GM12875 (cell line): ENCODE measurements at regions not wholly inside any gene's neighbourhood (a gene's known extent, or its start where the extent isn't known, plus 50 kb on each side); places are given as distances from the start of the nearest gene placed in this dataset.
A peak's percentile ranks its signal among the peaks of the same experiment; 100 is the strongest.

Source experiments
- H3K4me3 ChIP-seq: one replicate; pipeline ENCODE4 v1.5.1; 2011; ENCODE audit warnings: low read depth, low read length, control low read depth
- TF ChIP-seq, protein P1 (sequence below): IDR thresholded peaks from 2 replicates; pipeline ENCODE4 v1.5.1; 2011; ENCODE audit warnings: low read depth, mild to moderate bottlenecking, control low read depth, inconsistent platforms, low read length, moderate library complexity, borderline replicate concordance; ENCODE audit not compliant: insufficient read depth

DNA sequence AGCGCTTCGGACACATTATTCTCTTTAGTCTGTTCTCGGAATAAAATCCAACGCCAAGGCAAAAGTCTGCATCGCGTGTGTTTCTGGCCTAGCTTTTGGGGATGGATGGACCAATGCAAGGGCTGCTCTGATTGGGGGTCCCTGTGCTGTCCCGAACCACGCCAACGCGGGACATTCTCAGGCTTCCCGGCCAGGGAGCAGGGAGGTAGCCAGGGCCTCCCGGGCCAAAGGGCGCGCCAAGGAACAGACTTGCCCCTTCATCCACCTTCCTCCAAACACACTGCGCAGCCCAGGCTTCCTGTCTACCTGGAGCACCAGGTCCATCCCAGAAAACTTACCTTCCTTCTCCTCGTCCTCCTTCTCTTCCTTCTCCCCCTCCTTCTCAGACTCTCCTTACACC lies 113.0 kb upstream of the SELENOP start:
- TF ChIP-seq, protein P1, sequence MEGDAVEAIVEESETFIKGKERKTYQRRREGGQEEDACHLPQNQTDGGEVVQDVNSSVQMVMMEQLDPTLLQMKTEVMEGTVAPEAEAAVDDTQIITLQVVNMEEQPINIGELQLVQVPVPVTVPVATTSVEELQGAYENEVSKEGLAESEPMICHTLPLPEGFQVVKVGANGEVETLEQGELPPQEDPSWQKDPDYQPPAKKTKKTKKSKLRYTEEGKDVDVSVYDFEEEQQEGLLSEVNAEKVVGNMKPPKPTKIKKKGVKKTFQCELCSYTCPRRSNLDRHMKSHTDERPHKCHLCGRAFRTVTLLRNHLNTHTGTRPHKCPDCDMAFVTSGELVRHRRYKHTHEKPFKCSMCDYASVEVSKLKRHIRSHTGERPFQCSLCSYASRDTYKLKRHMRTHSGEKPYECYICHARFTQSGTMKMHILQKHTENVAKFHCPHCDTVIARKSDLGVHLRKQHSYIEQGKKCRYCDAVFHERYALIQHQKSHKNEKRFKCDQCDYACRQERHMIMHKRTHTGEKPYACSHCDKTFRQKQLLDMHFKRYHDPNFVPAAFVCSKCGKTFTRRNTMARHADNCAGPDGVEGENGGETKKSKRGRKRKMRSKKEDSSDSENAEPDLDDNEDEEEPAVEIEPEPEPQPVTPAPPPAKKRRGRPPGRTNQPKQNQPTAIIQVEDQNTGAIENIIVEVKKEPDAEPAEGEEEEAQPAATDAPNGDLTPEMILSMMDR, result no peak
- no peak overlapping the region for H3K4me3 ChIP-seq

DNA sequence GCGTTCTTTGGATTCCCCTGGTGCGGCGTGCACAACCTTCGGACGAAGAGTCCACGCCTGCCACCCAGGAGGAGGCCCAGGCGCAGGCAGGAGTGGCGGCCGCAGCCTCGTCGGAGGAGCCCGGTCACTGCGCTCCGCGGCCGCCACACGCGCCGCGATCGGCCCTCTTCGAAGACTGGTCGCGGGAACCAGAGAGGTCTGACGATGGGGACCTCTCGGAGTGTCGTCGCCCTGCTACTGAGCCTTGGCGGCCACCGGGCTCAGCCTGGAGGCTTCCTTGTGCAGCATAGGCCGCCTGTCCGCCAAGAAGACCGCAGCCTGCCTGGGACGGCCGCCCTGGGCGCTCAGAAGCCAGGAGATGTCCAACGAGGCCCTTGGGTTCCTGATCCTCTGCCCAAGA lies 112.5 kb upstream of the SELENOP start:
- TF ChIP-seq, protein P1, result no peak
- H3K4me3 ChIP-seq, result no peak overlapping the region

DNA sequence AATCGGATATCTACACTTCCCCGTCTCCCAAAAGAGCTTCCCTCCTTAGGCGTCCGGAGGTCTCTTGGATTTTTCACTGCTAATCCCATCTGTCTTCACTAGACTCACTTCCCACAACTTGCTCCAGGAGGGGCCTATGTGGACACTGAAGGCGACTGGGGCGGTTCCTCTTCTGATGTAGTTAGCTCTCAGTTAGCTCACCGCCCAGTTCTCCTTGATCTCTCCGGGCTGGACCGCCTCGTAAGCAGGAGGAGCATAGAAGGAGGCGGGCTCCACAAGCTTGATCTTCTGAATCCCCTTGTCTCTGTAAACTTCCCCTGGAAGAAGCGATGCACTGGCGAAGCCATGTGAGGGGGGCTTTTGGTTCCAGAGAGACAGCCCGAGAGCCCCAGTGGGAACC lies 112.0 kb upstream of the SELENOP start:
- TF ChIP-seq, protein P1, result no peak
- no peak overlapping the region for H3K4me3 ChIP-seq

DNA sequence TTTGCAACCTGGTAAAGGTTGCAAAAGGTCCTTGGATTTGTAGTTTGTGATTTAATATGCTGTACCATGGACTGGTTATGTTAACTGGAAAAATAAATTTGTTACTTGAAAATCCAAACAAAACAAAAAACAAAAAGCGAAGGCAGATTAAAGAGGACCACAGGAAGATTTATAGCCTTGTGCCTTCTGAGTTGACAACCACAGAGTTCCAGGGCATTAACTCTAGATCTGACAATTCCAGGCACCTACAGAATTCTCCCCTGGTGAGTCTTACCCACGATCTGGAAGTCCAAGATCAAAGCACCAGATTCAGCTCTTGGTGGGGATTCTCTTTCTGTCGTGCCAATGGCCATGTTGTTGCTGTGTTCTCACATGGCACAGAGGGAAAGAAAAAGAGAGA lies 107.9 kb upstream of the SELENOP start:
- H3K4me3 ChIP-seq, result no peak overlapping the region
- TF ChIP-seq, protein P1, result no peak

DNA sequence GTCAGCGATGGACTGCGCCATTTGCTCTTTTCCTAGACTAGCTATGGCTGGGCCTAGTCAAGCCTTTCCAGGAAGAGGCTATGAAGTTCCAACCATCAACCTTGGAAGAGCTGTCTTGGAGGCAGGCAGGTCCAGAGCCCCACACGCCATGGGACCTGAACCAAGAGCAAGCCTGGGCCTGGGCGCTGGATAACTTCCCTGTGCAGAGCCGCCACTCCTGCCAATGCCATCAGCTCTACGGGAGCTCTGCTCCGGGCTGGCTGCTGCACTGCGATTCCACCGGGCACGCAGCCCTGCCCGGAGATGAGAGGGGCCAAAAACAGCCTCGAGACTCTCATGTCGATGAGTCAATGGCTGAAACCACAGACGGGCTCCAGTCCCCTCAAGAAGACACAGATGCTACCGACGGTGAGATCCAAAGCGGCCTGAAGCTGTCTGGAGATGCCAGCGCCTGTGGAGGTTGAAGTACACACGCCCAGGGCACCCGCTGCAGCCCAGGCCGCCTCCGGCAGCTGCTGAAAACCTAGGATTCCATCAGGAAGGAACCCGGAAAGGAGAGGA lies 103.7 kb upstream of the SELENOP start:
- no peak overlapping the region for H3K4me3 ChIP-seq
- TF ChIP-seq, protein P1, result no peak

DNA sequence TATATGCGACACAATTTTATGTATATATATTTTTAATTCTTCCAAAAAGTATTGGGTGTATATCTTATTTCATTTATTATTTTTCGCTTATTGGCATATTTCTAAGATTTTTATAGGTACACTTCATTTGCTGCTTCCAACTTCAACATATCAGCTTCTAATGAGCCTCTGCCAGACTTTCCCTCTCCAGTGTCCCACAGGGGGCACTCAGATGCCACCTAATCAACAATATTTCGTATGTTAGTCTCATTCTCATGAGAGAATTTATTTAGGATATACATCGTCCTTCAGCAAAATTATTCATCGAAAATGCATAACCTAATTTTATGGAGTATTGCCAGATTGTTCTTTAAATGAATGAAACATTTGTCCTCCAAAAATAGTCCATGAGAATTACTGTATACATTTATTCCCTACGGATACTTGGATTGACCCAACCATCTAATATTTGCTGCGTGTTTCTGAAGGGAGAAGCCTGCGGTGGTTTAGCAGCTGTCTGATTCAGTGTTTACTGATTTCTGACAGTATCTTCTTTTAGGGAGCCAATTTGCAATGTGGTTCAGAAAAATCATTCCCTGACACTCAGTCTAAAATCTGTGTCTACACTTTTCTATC lies 100.6 kb upstream of the SELENOP start:
- TF ChIP-seq, protein P1, result peak; percentile 27; the same call in 1 of the 2 replicates
- no peak overlapping the region for H3K4me3 ChIP-seq

DNA sequence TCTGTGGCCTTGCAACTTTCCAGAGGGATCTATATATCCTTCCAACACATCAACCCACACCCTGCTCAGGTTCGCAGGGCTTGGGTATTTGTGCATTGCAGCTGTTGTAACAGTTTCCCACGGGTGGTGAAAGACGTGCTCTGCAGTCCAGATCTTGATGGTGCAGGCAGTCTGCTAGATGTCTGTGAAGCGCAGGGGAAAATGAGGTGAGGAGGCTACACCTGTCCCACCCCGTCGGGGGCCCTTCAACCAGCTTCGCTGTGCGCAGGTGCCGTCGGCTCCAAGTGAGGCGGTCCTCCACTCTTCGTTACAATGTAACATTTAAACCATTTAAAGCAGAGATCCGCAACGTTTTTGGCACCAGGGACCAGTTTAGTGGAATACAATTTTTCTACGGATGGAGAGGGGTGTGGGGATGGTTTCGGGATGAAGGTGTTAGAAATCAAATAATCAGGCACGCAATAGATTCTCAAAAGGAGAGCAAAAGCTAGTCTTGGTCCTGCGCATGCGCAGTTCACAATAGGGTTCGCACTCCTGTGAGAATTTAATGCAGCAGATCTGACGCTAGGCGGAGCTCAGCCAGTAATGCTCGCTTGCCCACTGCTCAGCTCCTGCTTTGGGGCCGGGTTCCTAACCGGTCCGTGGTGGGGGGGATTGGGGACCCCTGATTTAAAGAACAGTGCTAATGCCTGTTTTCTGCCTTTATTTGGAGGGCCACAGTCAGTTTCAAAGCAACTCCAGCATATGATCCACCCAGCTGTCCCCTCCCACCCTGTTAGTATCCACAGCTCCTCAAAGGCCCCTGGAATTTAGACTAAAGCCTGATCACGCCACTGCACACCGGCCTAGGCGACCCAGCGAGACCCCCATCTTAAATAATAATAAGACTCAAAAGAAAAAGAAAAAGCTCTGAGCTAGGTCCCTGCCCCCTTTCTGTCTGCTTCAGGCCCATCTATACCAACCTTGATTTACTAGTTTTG lies 97.1 kb upstream of the SELENOP start:
- TF ChIP-seq, protein P1, result peak; percentile 69
- H3K4me3 ChIP-seq, result peak overlapping the region; percentile 3
